GM18867 (cell line): ENCODE measurements at regions not wholly inside any gene's neighbourhood (a gene's known extent, or its start where the extent isn't known, plus 50 kb on each side); places are given as distances from the start of the nearest gene placed in this dataset.

Source experiments
- ATAC-seq: cut with Tn5 transposase; IDR thresholded peaks from one replicate; pipeline ENCODE4 v1.9.1; 2021; ENCODE audit warnings: mild to moderate bottlenecking, moderate library complexity; ENCODE audit not compliant: unreplicated experiment

- ATAC-seq: no peak
Measured at GRCh38 chr2:187924293-187924692, 367.4 kb upstream of the GULP1 start.

- no peak for ATAC-seq
Measured at GRCh38 chr2:187934236-187934635, 357.4 kb upstream of the GULP1 start.

- ATAC-seq: no peak
Measured at GRCh38 chr2:187934692-187935091, 357.0 kb upstream of the GULP1 start.

- no peak for ATAC-seq
Measured at GRCh38 chr2:187935126-187935525, 356.5 kb upstream of the GULP1 start.

- no peak for ATAC-seq
Measured at GRCh38 chr2:187936228-187936627, 355.4 kb upstream of the GULP1 start.

GRCh38 chr2:187939180-187939579 is 352.5 kb upstream of the GULP1 start:
- no peak for ATAC-seq

- ATAC-seq: no peak
Measured at GRCh38 chr2:187942876-187943275, 348.8 kb upstream of the GULP1 start.

- peak; percentile 73 for ATAC-seq
Measured at GRCh38 chr2:187943772-187944369, 347.8 kb upstream of the GULP1 start.

- ATAC-seq: no peak
Measured at GRCh38 chr2:187949859-187950258, 341.8 kb upstream of the GULP1 start.

- ATAC-seq: no peak
Measured at GRCh38 chr2:187951470-187952218, 340.0 kb upstream of the GULP1 start.

- no peak for ATAC-seq
Measured at GRCh38 chr2:187956906-187957534, 334.7 kb upstream of the GULP1 start.

GRCh38 chr2:187959821-187960220 is 331.9 kb upstream of the GULP1 start:
- ATAC-seq: no peak

- ATAC-seq: no peak
Measured at GRCh38 chr2:187962538-187962937, 329.1 kb upstream of the GULP1 start.

- ATAC-seq: no peak
Measured at GRCh38 chr2:187964746-187965145, 326.9 kb upstream of the GULP1 start.

GRCh38 chr2:187966924-187967323 is 324.8 kb upstream of the GULP1 start:
- ATAC-seq: no peak

GRCh38 chr2:187971893-187972292 is 319.8 kb upstream of the GULP1 start:
- no peak for ATAC-seq

- ATAC-seq: no peak
Measured at GRCh38 chr2:187976259-187976985, 315.3 kb upstream of the GULP1 start.

GRCh38 chr2:187976986-187977333 is 314.7 kb upstream of the GULP1 start:
- no peak for ATAC-seq

GRCh38 chr2:187978356-187978755 is 313.3 kb upstream of the GULP1 start:
- ATAC-seq: no peak

- peak; percentile 93 for ATAC-seq
Measured at GRCh38 chr2:187982668-187983067, 309.0 kb upstream of the GULP1 start.

- ATAC-seq: no peak
Measured at GRCh38 chr2:187985195-187985594, 306.5 kb upstream of the GULP1 start.

GRCh38 chr2:187985923-187986322 is 305.8 kb upstream of the GULP1 start:
- ATAC-seq: no peak
